Parathyroid adenoma (tissue), 2 donors: ENCODE measurements at regions not wholly inside any gene's neighbourhood (a gene's known extent, or its start where the extent isn't known, plus 50 kb on each side); places are given as distances from the start of the nearest gene placed in this dataset.

ENCODE experiments used
- H2AFZ ChIP-seq: fragments of 300-600 bp; sonication (generic); one replicate; pipeline ENCODE4 v1.7.0; 2017; ENCODE audit warnings: antibody characterized with exemption, mild to moderate bottlenecking
- H3K27ac ChIP-seq: fragments of 300-600 bp; sonication (generic); one replicate; pipeline ENCODE4 v1.7.0; 2017
- H3K27me3 ChIP-seq: fragments of 300-600 bp; sonication (generic); one replicate; pipeline ENCODE4 v1.7.0; 2017; ENCODE audit warnings: low read length; ENCODE audit not compliant: control insufficient read depth, insufficient read depth
- H3K36me3 ChIP-seq: fragments of 300-600 bp; sonication (generic); one replicate; pipeline ENCODE4 v1.7.0; 2017; ENCODE audit warnings: low read length; ENCODE audit not compliant: control insufficient read depth, insufficient read depth
- H3K4me1 ChIP-seq: fragments of 300-600 bp; sonication (generic); one replicate; pipeline ENCODE4 v1.7.0; 2017; ENCODE audit warnings: control low read depth
- H3K4me2 ChIP-seq: fragments of 300-600 bp; sonication (generic); one replicate; pipeline ENCODE4 v1.7.0; 2017; ENCODE audit warnings: low read length
- H3K4me3 ChIP-seq: fragments of 300-600 bp; sonication (generic); one replicate; pipeline ENCODE4 v1.7.0; 2017; ENCODE audit warnings: low read depth, low read length
- H3K79me2 ChIP-seq: fragments of 300-600 bp; sonication (generic); one replicate; pipeline ENCODE4 v1.7.0; 2017; ENCODE audit warnings: control low read depth
- H3K9ac ChIP-seq: fragments of 300-600 bp; sonication (generic); one replicate; pipeline ENCODE4 v1.7.0; 2017; ENCODE audit warnings: mild to moderate bottlenecking
- H3K9me3 ChIP-seq: fragments of 300-600 bp; sonication (generic); one replicate; pipeline ENCODE4 v1.7.0; 2017; ENCODE audit warnings: low read length; ENCODE audit not compliant: control insufficient read depth
- CTCF ChIP-seq: fragments of 300-600 bp; sonication (generic); IDR thresholded peaks from one replicate; pipeline ENCODE4 v1.7.0; 2017; ENCODE audit warnings: antibody characterized with exemption, mild to moderate bottlenecking
- donor health status: primary hyperparathyroidism.

DNA sequence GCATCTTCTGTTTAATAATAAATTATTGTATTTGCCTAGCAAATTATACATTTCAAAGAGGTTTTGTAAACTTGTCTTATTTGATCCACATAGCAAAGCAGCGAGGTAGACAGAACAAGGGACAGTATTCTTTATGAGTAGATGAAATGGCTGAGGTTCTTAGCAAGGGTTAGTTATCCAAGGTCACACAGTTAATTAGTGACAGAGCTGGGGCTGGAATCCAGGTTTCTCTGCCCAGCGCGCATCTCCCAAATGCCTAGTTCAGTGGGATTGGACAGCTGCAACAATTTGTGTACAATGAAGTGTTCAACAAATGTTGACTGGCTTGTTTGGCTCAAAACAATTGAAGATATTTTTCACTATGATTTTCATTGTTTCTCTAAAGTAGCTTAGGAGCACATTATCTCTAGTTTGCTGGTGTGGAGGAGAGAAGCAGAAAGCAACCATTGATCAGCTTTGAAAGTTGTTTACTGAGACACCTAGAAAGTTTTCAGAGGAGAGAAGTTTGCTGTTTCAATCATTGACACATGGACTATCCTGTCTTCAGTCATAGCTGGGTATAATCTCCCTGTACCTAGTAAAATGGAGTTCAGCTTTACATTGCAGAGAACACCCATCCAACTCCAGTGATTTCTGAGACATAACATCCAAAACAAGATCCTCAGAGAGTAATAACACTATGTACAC lies 270.6 kb downstream of the FAT3 start:
- TF ChIP-seq CTCF, result no peak
- Histone ChIP-seq H3K4me3 (no peak overlapping the region), H3K9me3 (no peaks in the 10 kb centered on the region), H3K36me3 (no peaks in the 10 kb centered on the region), H2AFZ (no peak overlapping the region), H3K4me1 (no peaks in the 10 kb centered on the region), H3K4me2 (no peak overlapping the region), H3K27me3 (no peaks in the 10 kb centered on the region), H3K79me2 (no peaks in the 10 kb centered on the region), H3K9ac (no peak overlapping the region), H3K27ac (no peak overlapping the region)

DNA sequence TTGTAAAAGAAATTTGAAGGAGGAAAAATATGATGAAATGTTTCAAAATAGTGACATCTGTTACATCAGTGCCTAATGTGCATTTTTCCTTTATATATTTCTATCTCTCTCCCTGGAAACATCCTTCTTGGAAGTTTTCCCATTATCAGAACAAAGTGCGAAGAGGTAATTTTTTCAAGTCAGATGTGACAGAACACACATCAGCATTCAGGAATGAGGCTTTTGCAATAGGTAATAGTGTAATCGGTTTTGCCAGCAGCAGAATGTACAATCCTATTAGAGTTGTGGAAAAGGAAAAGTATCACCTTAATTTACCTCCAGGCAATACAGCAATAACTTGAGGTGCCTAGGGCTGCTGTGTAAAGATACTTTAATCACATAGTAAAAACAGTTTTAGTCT lies 275.8 kb downstream of the FAT3 start:
- Histone ChIP-seq H3K27ac (no peak overlapping the region), H3K4me2 (no peak overlapping the region), H3K9ac (no peak overlapping the region), H3K27me3 (no peaks in the 10 kb centered on the region), H3K4me1 (no peaks in the 10 kb centered on the region), H3K79me2 (no peaks in the 10 kb centered on the region), H2AFZ (no peak overlapping the region), H3K4me3 (no peak overlapping the region), H3K36me3 (no peaks in the 10 kb centered on the region), H3K9me3 (no peaks in the 10 kb centered on the region)
- TF ChIP-seq CTCF, result no peak

- no peak overlapping the region for H3K4me2 ChIP-seq
- no peaks in the 10 kb centered on the region for H3K4me1 ChIP-seq
- H3K9me3 ChIP-seq, result no peaks in the 10 kb centered on the region
- H3K27ac ChIP-seq, result no peak overlapping the region
- H3K36me3 ChIP-seq, result no peaks in the 10 kb centered on the region
- no peak overlapping the region for H2AFZ ChIP-seq
- no peak overlapping the region for H3K9ac ChIP-seq
- H3K4me3 ChIP-seq, result no peak overlapping the region
- no peaks in the 10 kb centered on the region for H3K27me3 ChIP-seq
- no peaks in the 10 kb centered on the region for H3K79me2 ChIP-seq
- TF ChIP-seq CTCF, result no peak
Measured at GRCh38 chr11:92501066-92501739, 276.6 kb downstream of the FAT3 start.

GRCh38 chr11:92504004-92504403 lies 279.4 kb downstream of the FAT3 start:
- H3K27me3 ChIP-seq, result no peaks in the 10 kb centered on the region
- no peaks in the 10 kb centered on the region for H3K9me3 ChIP-seq
- H3K4me1 ChIP-seq, result no peaks in the 10 kb centered on the region
- no peak overlapping the region for H3K4me3 ChIP-seq
- H3K79me2 ChIP-seq, result no peaks in the 10 kb centered on the region
- H3K36me3 ChIP-seq, result no peaks in the 10 kb centered on the region
- no peak overlapping the region for H3K4me2 ChIP-seq
- no peak overlapping the region for H3K27ac ChIP-seq
- no peak overlapping the region for H2AFZ ChIP-seq
- no peak overlapping the region for H3K9ac ChIP-seq
- no peak for TF ChIP-seq CTCF

GRCh38 chr11:92504534-92504933 lies 279.9 kb downstream of the FAT3 start:
- no peaks in the 10 kb centered on the region for H3K4me1 ChIP-seq
- no peak overlapping the region for H3K4me2 ChIP-seq
- no peaks in the 10 kb centered on the region for H3K36me3 ChIP-seq

More at GRCh38 chr11:92504534-92504933, 279.9 kb downstream of the FAT3 start:
- no peak for TF ChIP-seq CTCF
- Histone ChIP-seq H3K9me3 (no peaks in the 10 kb centered on the region), H3K4me3 (no peak overlapping the region), H3K27ac (no peak overlapping the region), H3K27me3 (no peaks in the 10 kb centered on the region), H3K79me2 (no peaks in the 10 kb centered on the region), H3K9ac (no peak overlapping the region), H2AFZ (no peak overlapping the region)
